GM12875 (cell line): ENCODE measurements at regions not wholly inside any gene's neighbourhood (a gene's known extent, or its start where the extent isn't known, plus 50 kb on each side); places are given as distances from the start of the nearest gene placed in this dataset.

Experiments
- H3K4me3 ChIP-seq: one replicate; pipeline ENCODE4 v1.5.1; 2011; ENCODE audit warnings: low read depth, low read length, control low read depth
- CTCF ChIP-seq: IDR thresholded peaks from 2 replicates; pipeline ENCODE4 v1.5.1; 2011; ENCODE audit warnings: low read depth, mild to moderate bottlenecking, control low read depth, inconsistent platforms, low read length, moderate library complexity, borderline replicate concordance; ENCODE audit not compliant: insufficient read depth

DNA sequence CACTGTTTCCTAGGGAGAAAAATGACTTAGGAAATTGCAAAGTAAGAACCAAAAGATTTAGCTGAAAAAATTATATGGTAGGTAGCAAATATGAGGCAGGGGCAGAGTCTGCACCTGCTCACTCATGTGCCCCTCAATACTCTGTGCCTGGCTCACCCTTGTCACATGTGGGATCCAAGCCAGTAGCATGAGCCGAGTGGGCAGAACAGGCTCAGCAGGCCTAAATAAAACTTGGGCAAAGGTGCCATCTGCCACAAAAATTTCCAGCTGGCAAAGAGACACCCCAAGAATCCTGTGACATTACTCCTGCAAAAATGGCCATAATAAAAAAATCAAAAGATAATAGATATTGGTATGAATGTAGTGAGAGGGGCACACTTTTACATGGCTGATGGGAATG, 1321.2 kb downstream of the NCAM2 start:
- TF ChIP-seq CTCF: no peak
- H3K4me3 ChIP-seq: no peak overlapping the region

- TF ChIP-seq CTCF: no peak
- H3K4me3 ChIP-seq: no peak overlapping the region
Observed at GRCh38 chr21:22342889-22343288, 1344.7 kb downstream of the NCAM2 start.

GRCh38 chr21:22343303-22343702, 1345.1 kb downstream of the NCAM2 start:
- TF ChIP-seq CTCF: no peak
- H3K4me3 ChIP-seq: no peak overlapping the region

DNA sequence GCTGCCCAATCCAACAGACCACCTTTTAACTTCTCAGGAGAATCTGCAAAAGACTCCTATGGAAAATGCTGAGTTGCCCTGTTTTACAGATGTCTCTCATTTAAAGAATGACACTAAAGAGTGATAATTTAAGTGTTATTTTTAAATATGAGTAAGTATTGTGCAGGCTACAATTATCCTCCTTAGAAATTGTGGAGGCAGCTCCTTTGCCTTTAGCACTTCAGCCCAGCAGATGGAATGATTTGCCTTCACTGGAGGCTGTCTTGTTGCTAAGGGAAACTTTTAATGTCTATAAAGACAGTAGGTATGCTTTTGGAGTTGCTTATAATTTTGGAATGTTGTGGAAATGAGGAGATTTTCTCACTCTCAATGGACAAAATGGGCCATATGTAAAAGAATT, 1345.5 kb downstream of the NCAM2 start:
- H3K4me3 ChIP-seq: no peak overlapping the region
- no peak for TF ChIP-seq CTCF

DNA sequence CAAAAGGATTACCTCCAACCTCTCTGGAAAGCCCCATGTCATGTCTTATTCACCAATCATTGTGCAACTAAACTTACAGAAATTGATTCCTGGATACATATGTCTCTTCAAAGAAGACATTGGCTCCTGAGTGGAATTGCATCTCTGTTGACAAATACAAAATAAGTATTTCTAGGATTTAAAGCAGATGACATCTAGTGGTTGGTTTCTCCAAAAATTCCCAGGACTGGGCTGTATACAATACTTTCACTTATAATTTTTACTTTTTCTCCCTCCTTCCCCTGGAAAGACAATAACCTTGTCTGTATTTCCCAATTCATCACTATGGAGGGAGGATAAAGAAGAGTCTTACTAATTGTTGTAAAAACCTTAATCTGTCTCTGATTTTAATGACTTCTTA, 1347.4 kb downstream of the NCAM2 start:
- TF ChIP-seq CTCF: no peak
- no peak overlapping the region for H3K4me3 ChIP-seq

GRCh38 chr21:22346576-22346975, 1348.4 kb downstream of the NCAM2 start:
- no peak overlapping the region for H3K4me3 ChIP-seq
- TF ChIP-seq CTCF: no peak

GRCh38 chr21:22351076-22351475, 1352.9 kb downstream of the NCAM2 start:
- H3K4me3 ChIP-seq: no peak overlapping the region
- no peak for TF ChIP-seq CTCF
